Endodermal cell (in vitro differentiated cells): ENCODE measurements at regions not wholly inside any gene's neighbourhood (a gene's known extent, or its start where the extent isn't known, plus 50 kb on each side); places are given as distances from the start of the nearest gene placed in this dataset.

ENCODE experiments used
- DNase-seq: peaks from one replicate; pipeline ENCODE4 v3.0.0-alpha.2; 2017
- H3K27ac ChIP-seq: 2 replicates; pipeline ENCODE4 v1.5.1; 2013; ENCODE audit warnings: mild to moderate bottlenecking, low read depth, low read length, moderate library complexity
- H3K27me3 ChIP-seq: 2 replicates; pipeline ENCODE4 v1.6.1; 2013; ENCODE audit warnings: mild to moderate bottlenecking, low read length, moderate library complexity; ENCODE audit not compliant: insufficient read depth, control insufficient read depth, poor library complexity, severe bottlenecking
- H3K36me3 ChIP-seq: 2 replicates; pipeline ENCODE4 v1.7.0; 2013; ENCODE audit warnings: mild to moderate bottlenecking, low read length, moderate library complexity; ENCODE audit not compliant: control insufficient read depth, insufficient read depth
- H3K4me1 ChIP-seq: one replicate; pipeline ENCODE4 v1.7.0; 2013; ENCODE audit warnings: low read length; ENCODE audit not compliant: control insufficient read depth, insufficient read depth
- H3K4me3 ChIP-seq: 2 replicates; pipeline ENCODE4 v1.5.1; 2013; ENCODE audit warnings: mild to moderate bottlenecking, low read length, moderate library complexity
- H3K9ac ChIP-seq: 2 replicates; pipeline ENCODE4 v1.6.1; 2013; ENCODE audit warnings: mild to moderate bottlenecking, low read length, moderate library complexity; ENCODE audit not compliant: poor library complexity, severe bottlenecking; ENCODE audit errors: extremely low read depth
- H3K9me3 ChIP-seq: 2 replicates; pipeline ENCODE4 v1.6.1; 2013; ENCODE audit warnings: mild to moderate bottlenecking, low read length, moderate library complexity; ENCODE audit not compliant: control insufficient read depth
- H3K27ac Mint-ChIP-seq: 2 replicates; pipeline ENCODE4 v1.8.0; 2020; ENCODE audit warnings: mixed read lengths
- H3K27me3 Mint-ChIP-seq: 2 replicates; pipeline ENCODE4 v1.8.0; 2021; ENCODE audit warnings: mild to moderate bottlenecking, mixed read lengths; ENCODE audit not compliant: insufficient read depth
- H3K36me3 Mint-ChIP-seq: 2 replicates; pipeline ENCODE4 v1.8.0; 2020; ENCODE audit warnings: low read depth, mixed read lengths
- H3K4me1 Mint-ChIP-seq: 2 replicates; pipeline ENCODE4 v1.8.0; 2020; ENCODE audit warnings: mixed read lengths
- H3K4me3 Mint-ChIP-seq: 2 replicates; pipeline ENCODE4 v1.8.0; 2020; ENCODE audit warnings: mild to moderate bottlenecking, moderate library complexity, mixed read lengths
- H3K9me3 Mint-ChIP-seq: 2 replicates; pipeline ENCODE4 v1.8.0; 2020; ENCODE audit warnings: mild to moderate bottlenecking, mixed read lengths
- CTCF ChIP-seq: fragments of 200-600 bp; sonication (generic); conservative IDR thresholded peaks from 2 replicates; pipeline ENCODE4 v1.5.0; 2021; ENCODE audit warnings: antibody characterized with exemption, mild to moderate bottlenecking
- WGBS, 2 experiments: methylation state at CpG; one replicate each; pipeline versions ENCODE4 v1.1.5 to v1.1.7; 2013; ENCODE audit warnings: missing lambda C conversion rate in 2 of 2, mixed read lengths in 1 of 2; ENCODE audit not compliant: insufficient coverage in 1 of 2, insufficient read length in 1 of 2; 5-methylcytosine and 5-hydroxymethylcytosine counted together

DNA sequence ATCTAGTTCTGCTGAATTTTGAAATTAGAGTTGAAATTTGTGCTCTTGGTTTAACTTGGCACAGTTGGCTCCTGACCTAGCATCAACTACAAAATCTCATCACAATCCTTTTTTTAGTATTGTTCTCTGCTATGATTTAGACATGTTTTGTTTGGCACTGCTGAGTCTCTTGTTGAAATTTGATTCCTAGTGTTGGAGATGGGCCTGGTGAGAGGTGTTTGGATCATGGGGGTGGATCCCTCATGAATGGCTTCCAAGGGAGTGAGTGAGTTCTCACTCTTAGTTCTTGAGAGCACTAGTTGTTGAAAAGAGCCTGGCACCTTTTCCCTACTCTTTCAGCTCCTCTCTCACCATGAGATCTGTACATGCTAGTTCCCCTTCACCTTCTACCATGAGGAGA lies 605.6 kb upstream of the SLC39A10 start:
- Mint-ChIP-seq H3K4me3 (no peak overlapping the region), H3K27me3 (no peaks in the 10 kb centered on the region), H3K36me3 (no peaks in the 10 kb centered on the region), H3K27ac (no peak overlapping the region), H3K4me1 (no peaks in the 10 kb centered on the region), H3K9me3 (no peaks in the 10 kb centered on the region)
- Histone ChIP-seq H3K9me3 (no peaks in the 10 kb centered on the region), H3K27ac (no peak overlapping the region), H3K4me3 (no peak overlapping the region), H3K4me1 (no peaks in the 10 kb centered on the region), H3K9ac (no peak overlapping the region), H3K36me3 (no peaks in the 10 kb centered on the region), H3K27me3 (no peaks in the 10 kb centered on the region)
- TF ChIP-seq CTCF: no peak
- DNase-seq: no peak

- Mint-ChIP-seq H3K4me3 (no peak overlapping the region), H3K27me3 (no peaks in the 10 kb centered on the region), H3K9me3 (no peaks in the 10 kb centered on the region), H3K36me3 (no peaks in the 10 kb centered on the region), H3K27ac (no peak overlapping the region), H3K4me1 (peaks cover 4% of the 10 kb centered on the region)
- no peaks in the 10 kb centered on the region for H3K36me3 ChIP-seq
- no peaks in the 10 kb centered on the region for H3K27me3 ChIP-seq
- H3K9ac ChIP-seq: no peak overlapping the region
- TF ChIP-seq CTCF: no peak
- H3K4me3 ChIP-seq: no peak overlapping the region
- H3K4me1 ChIP-seq: no peaks in the 10 kb centered on the region
- H3K9me3 ChIP-seq: no peaks in the 10 kb centered on the region
- H3K27ac ChIP-seq: no peak overlapping the region
- DNase-seq: no peak
- WGBS, 2 experiments: 88% methylated on average over 1 of the region's 1 CpG; no CpG with 5 or more reads in 1 of the 2 experiments
Observed at GRCh38 chr2:195049372-195050031, 607.5 kb upstream of the SLC39A10 start.

- Mint-ChIP-seq H3K27me3 (no peaks in the 10 kb centered on the region), H3K4me3 (no peak overlapping the region), H3K36me3 (no peaks in the 10 kb centered on the region), H3K27ac (no peak overlapping the region), H3K9me3 (no peaks in the 10 kb centered on the region), H3K4me1 (peaks cover 8% of the 10 kb centered on the region)
- Histone ChIP-seq H3K27me3 (no peaks in the 10 kb centered on the region), H3K27ac (no peak overlapping the region), H3K4me3 (no peak overlapping the region), H3K9me3 (no peaks in the 10 kb centered on the region), H3K36me3 (no peaks in the 10 kb centered on the region), H3K9ac (no peak overlapping the region), H3K4me1 (no peaks in the 10 kb centered on the region)
- DNase-seq: no peak
- 100% methylated on average over 1 of the region's 2 CpGs; no CpG with 5 or more reads in 1 of the 2 experiments for WGBS, 2 experiments
- no peak for TF ChIP-seq CTCF
Observed at GRCh38 chr2:195047955-195048354, 609.1 kb upstream of the SLC39A10 start.
